Neuronal stem cell (in vitro differentiated cells): ENCODE measurements at regions not wholly inside any gene's neighbourhood (a gene's known extent, or its start where the extent isn't known, plus 50 kb on each side); places are given as distances from the start of the nearest gene placed in this dataset.

Experiments used
- DNase-seq: peaks from one replicate; pipeline ENCODE4 v3.0.0-alpha.2; 2013; ENCODE audit warnings: low spot score
- H2AFZ ChIP-seq: one replicate; pipeline ENCODE4 v1.6.1; 2013; ENCODE audit warnings: mild to moderate bottlenecking, low read length, inconsistent platforms
- H2AK5ac ChIP-seq: 2 replicates; pipeline ENCODE4 v1.6.1; 2013; ENCODE audit warnings: low read depth, mild to moderate bottlenecking, inconsistent platforms, low read length, moderate library complexity, mixed read lengths
- H2BK120ac ChIP-seq: 2 replicates; pipeline ENCODE4 v1.6.1; 2013; ENCODE audit warnings: low read depth, mild to moderate bottlenecking, inconsistent platforms, low read length, moderate library complexity, mixed read lengths
- H2BK12ac ChIP-seq: one replicate; pipeline ENCODE4 v1.6.1; 2013; ENCODE audit warnings: low read length, inconsistent platforms
- H2BK15ac ChIP-seq: 2 replicates; pipeline ENCODE4 v1.6.1; 2013; ENCODE audit warnings: mild to moderate bottlenecking, low read length, inconsistent platforms, mixed read lengths
- H2BK5ac ChIP-seq: one replicate; pipeline ENCODE4 v1.6.1; 2013; ENCODE audit warnings: inconsistent platforms, mild to moderate bottlenecking, low read length, moderate library complexity
- H3K14ac ChIP-seq: one replicate; pipeline ENCODE4 v1.6.1; 2013; ENCODE audit warnings: low read length, inconsistent platforms
- H3K18ac ChIP-seq: 2 replicates; pipeline ENCODE4 v1.6.1; 2013; ENCODE audit warnings: low read length, inconsistent platforms
- H3K23ac ChIP-seq: 2 replicates; pipeline ENCODE4 v1.6.1; 2013; ENCODE audit warnings: low read depth, mild to moderate bottlenecking, mixed read lengths, low read length, inconsistent platforms; ENCODE audit not compliant: poor library complexity
- H3K27ac ChIP-seq: replicated peaks from 3 replicates; pipeline ENCODE4 v1.5.1; 2013; ENCODE audit warnings: low read length, inconsistent platforms
- H3K27me3 ChIP-seq, 3 experiments: 2 replicates each; pipeline ENCODE4 v1.6.1; 2013; ENCODE audit warnings: low read length in 3 of 3, mild to moderate bottlenecking in 2 of 3, inconsistent platforms in 1 of 3, low read depth in 1 of 3, mixed read lengths in 1 of 3, moderate library complexity in 1 of 3; ENCODE audit not compliant: control insufficient read depth in 3 of 3, insufficient read depth in 3 of 3
- H3K36me3 ChIP-seq, 2 donors: replicated peaks in 1 of 2; 2 replicates each; pipeline ENCODE4 v1.6.1; 2013; ENCODE audit warnings: low read length in 2 of 2; ENCODE audit not compliant: control insufficient read depth in 2 of 2, insufficient read depth in 2 of 2
- H3K4ac ChIP-seq: 2 replicates; pipeline ENCODE4 v1.6.1; 2013; ENCODE audit warnings: inconsistent platforms, mild to moderate bottlenecking, low read length, moderate library complexity
- H3K4me1 ChIP-seq, 2 donors: 1 replicate in 1 of 2; 2 replicates in 1 of 2; pipeline ENCODE4 v1.6.1; 2013; ENCODE audit warnings: low read length in 2 of 2, low read depth in 1 of 2; ENCODE audit not compliant: control insufficient read depth in 2 of 2, insufficient read depth in 1 of 2
- H3K4me2 ChIP-seq: one replicate; pipeline ENCODE4 v1.6.1; 2013; ENCODE audit warnings: mild to moderate bottlenecking, low read length, inconsistent platforms; ENCODE audit not compliant: insufficient read depth, poor library complexity, severe bottlenecking
- H3K4me3 ChIP-seq, 2 donors: 2 replicates each; pipeline ENCODE4 v1.5.1; 2013; ENCODE audit warnings: low read length in 2 of 2, mild to moderate bottlenecking in 2 of 2, inconsistent platforms in 1 of 2, moderate library complexity in 1 of 2
- H3K79me1 ChIP-seq: one replicate; pipeline ENCODE4 v1.6.1; 2013; ENCODE audit warnings: low read depth, mild to moderate bottlenecking, inconsistent platforms, low read length, moderate library complexity
- H3K9ac ChIP-seq: one replicate; pipeline ENCODE4 v1.6.1; 2013; ENCODE audit warnings: mild to moderate bottlenecking, low read depth, low read length, inconsistent platforms; ENCODE audit not compliant: poor library complexity
- H3K9me3 ChIP-seq, 2 donors: replicated peaks in 1 of 2; 2 replicates each; pipeline versions ENCODE3 to v1.6.1; 2013; ENCODE audit warnings: low read length in 2 of 2, mild to moderate bottlenecking in 2 of 2, inconsistent platforms in 1 of 2, low read depth in 1 of 2, mixed read lengths in 1 of 2, moderate library complexity in 1 of 2; ENCODE audit not compliant: control insufficient read depth in 2 of 2, insufficient read depth in 1 of 2
- H4K8ac ChIP-seq: one replicate; pipeline ENCODE4 v1.6.1; 2013; ENCODE audit warnings: low read depth, mild to moderate bottlenecking, inconsistent platforms, low read length, moderate library complexity
- H4K91ac ChIP-seq: one replicate; pipeline ENCODE4 v1.6.1; 2013; ENCODE audit warnings: low read length, low read depth, mild to moderate bottlenecking, inconsistent platforms; ENCODE audit not compliant: poor library complexity
- WGBS, 2 donors: extraction: QIAGEN DNeasy Blood & Tissue Kit; methylation state at CpG; one replicate each; pipeline ENCODE4 v1.1.7; 2013; ENCODE audit warnings: missing lambda C conversion rate in 2 of 2, mixed read lengths in 1 of 2; ENCODE audit not compliant: insufficient read length in 2 of 2, insufficient replicate concordance in 1 of 2; ENCODE audit errors: extremely low coverage in 2 of 2; 5-methylcytosine and 5-hydroxymethylcytosine counted together

- Histone ChIP-seq H2BK12ac (peak overlapping the region; percentile 61), H3K14ac (peak overlapping the region; percentile 67), H2AK5ac (peak overlapping the region; percentile 34), H2BK5ac (no peak overlapping the region), H2BK120ac (no peak overlapping the region), H4K91ac (no peak overlapping the region), H3K9ac (peak overlapping the region; percentile 54), H3K23ac (no peak overlapping the region), H2AFZ (no peak overlapping the region), H3K18ac (peak overlapping the region; percentile 60), H3K36me3 (no peaks in the 10 kb centered on the region), H3K27ac (no peak overlapping the region), H3K4me2 (no peak overlapping the region), H3K4me1 (peaks cover 8 to 34% of the 10 kb centered on the region in 2 donors), H3K9me3 (no peaks in the 10 kb centered on the region), H3K27me3 (peaks cover 0 to 9% (median 0%) of the 10 kb centered on the region in 3 experiments), H3K4ac (no peak overlapping the region), H2BK15ac (peak overlapping the region; percentile 31), H3K4me3 (no peak overlapping the region), H4K8ac (no peak overlapping the region), H3K79me1 (no peaks in the 10 kb centered on the region)
- DNase-seq = no peak
- no CpG with 5 or more reads among the region's 35 CpGs for WGBS, 2 donors
These were observed 188.7 kb upstream of the GSE1 start for GRCh38 chr16:85424260-85425073.

- Histone ChIP-seq H2BK12ac (no peak overlapping the region), H3K9ac (peak overlapping the region; percentile 30), H3K18ac (no peak overlapping the region), H3K36me3 (no peaks in the 10 kb centered on the region), H3K27ac (no peak overlapping the region), H4K91ac (no peak overlapping the region), H2BK120ac (no peak overlapping the region), H3K4me3 (no peak overlapping the region), H3K79me1 (no peaks in the 10 kb centered on the region), H2AFZ (no peak overlapping the region), H4K8ac (no peak overlapping the region), H2AK5ac (no peak overlapping the region), H3K4me2 (no peak overlapping the region), H3K14ac (peak overlapping the region; percentile 67), H3K23ac (no peak overlapping the region), H2BK5ac (no peak overlapping the region), H3K9me3 (no peaks in the 10 kb centered on the region), H2BK15ac (peak overlapping the region; percentile 31), H3K27me3 (peaks cover 0 to 9% (median 0%) of the 10 kb centered on the region in 3 experiments), H3K4me1 (peaks cover 8 to 33% of the 10 kb centered on the region in 2 donors), H3K4ac (no peak overlapping the region)
- WGBS, 2 donors = no CpG with 5 or more reads among the region's 17 CpGs
- DNase-seq = no peak
These were observed 188.0 kb upstream of the GSE1 start for GRCh38 chr16:85425074-85425662.

GRCh38 chr16:85426806-85427205 lies 186.3 kb upstream of the GSE1 start:
- Histone ChIP-seq H2AFZ (no peak overlapping the region), H3K4ac (no peak overlapping the region), H3K9ac (no peak overlapping the region), H3K36me3 (no peaks in the 10 kb centered on the region), H2BK12ac (no peak overlapping the region), H2BK5ac (no peak overlapping the region), H3K27ac (no peak overlapping the region), H3K23ac (no peak overlapping the region), H2BK120ac (no peak overlapping the region), H3K14ac (no peak overlapping the region), H3K27me3 (peaks cover 0 to 9% (median 0%) of the 10 kb centered on the region in 3 experiments), H4K8ac (no peak overlapping the region), H3K79me1 (no peaks in the 10 kb centered on the region), H3K9me3 (no peaks in the 10 kb centered on the region), H2BK15ac (no peak overlapping the region), H3K4me1 (peaks cover 6 to 25% of the 10 kb centered on the region in 2 donors), H3K18ac (no peak overlapping the region), H3K4me2 (no peak overlapping the region), H4K91ac (no peak overlapping the region), H3K4me3 (no peak overlapping the region), H2AK5ac (no peak overlapping the region)
- no peak for DNase-seq
- no CpG with 5 or more reads among the region's 2 CpGs for WGBS, 2 donors

- no CpG with 5 or more reads among the region's 17 CpGs for WGBS, 2 donors
- H4K91ac ChIP-seq = no peak overlapping the region
- no peak overlapping the region for H3K4me3 ChIP-seq
- H3K23ac ChIP-seq = peak overlapping the region; percentile 48
- H3K36me3 ChIP-seq = no peaks in the 10 kb centered on the region
- H2BK5ac ChIP-seq = peak overlapping the region; percentile 54
- H3K9ac ChIP-seq = no peak overlapping the region
- H2BK15ac ChIP-seq = no peak overlapping the region
- no peak overlapping the region for H2BK120ac ChIP-seq
- no peak overlapping the region for H3K4me2 ChIP-seq
- no peak overlapping the region for H4K8ac ChIP-seq
- H3K14ac ChIP-seq = peak overlapping the region; percentile 99
- no peak for DNase-seq
- peak overlapping the region; percentile 76 for H2AK5ac ChIP-seq
- H3K18ac ChIP-seq = peak overlapping the region; percentile 62
- H3K9me3 ChIP-seq = no peaks in the 10 kb centered on the region
- H3K79me1 ChIP-seq = no peaks in the 10 kb centered on the region
- H2BK12ac ChIP-seq = no peak overlapping the region
- no peak overlapping the region for H2AFZ ChIP-seq
- no peak overlapping the region for H3K27ac ChIP-seq
- H3K4ac ChIP-seq = no peak overlapping the region
- H3K27me3 ChIP-seq = peaks cover 0 to 5% (median 0%) of the 10 kb centered on the region in 3 experiments
- peaks cover 0 to 12% of the 10 kb centered on the region in 2 donors for H3K4me1 ChIP-seq
These were observed 184.8 kb upstream of the GSE1 start for GRCh38 chr16:85428168-85428898.
